Ovary (tissue), 3 donors: ENCODE measurements at regions not wholly inside any gene's neighbourhood (a gene's known extent, or its start where the extent isn't known, plus 50 kb on each side); places are given as distances from the start of the nearest gene placed in this dataset.

Experiments used
- CTCF ChIP-seq, 3 donors: fragments of 450-650 bp in 2 of 3; fragments of 200-600 bp in 1 of 3; IDR thresholded peaks; one replicate each; pipeline versions ENCODE4 v1.5.1 to v1.8.0; 2016 to 2022; ENCODE audit warnings: antibody characterized with exemption in 3 of 3, mild to moderate bottlenecking in 1 of 3
- EP300 ChIP-seq: sonication (generic); formaldehyde crosslinking; IDR thresholded peaks from one replicate; pipeline ENCODE4 v1.6.1; 2017; ENCODE audit warnings: antibody characterized with exemption
- POLR2A ChIP-seq: fragments of 450-650 bp; IDR thresholded peaks from one replicate; pipeline ENCODE4 v1.6.1; 2017; ENCODE audit warnings: antibody characterized with exemption, mild to moderate bottlenecking, moderate library complexity
- donor health status: DM: no; HTN: no; CAD: no.

- no peak for TF ChIP-seq CTCF (IDR thresholded peaks at IDR 0.05)
- TF ChIP-seq POLR2A, result no peak
- TF ChIP-seq EP300, result no peak
Measured at GRCh38 chr6:140806431-140806830, 1326.3 kb upstream of the GJE1 start.
